HFFc6 (cell line): ENCODE measurements at regions not wholly inside any gene's neighbourhood (a gene's known extent, or its start where the extent isn't known, plus 50 kb on each side); places are given as distances from the start of the nearest gene placed in this dataset.

ENCODE experiments used
- DNase-seq: peaks from one replicate; pipeline ENCODE4 v3.0.0-alpha.2; 2018
- H3K27ac Mint-ChIP-seq: 2 replicates; pipeline ENCODE4 v1.8.0; 2020; ENCODE audit warnings: mild to moderate bottlenecking, mixed read lengths
- H3K27me3 Mint-ChIP-seq: 2 replicates; pipeline ENCODE4 v1.8.0; 2021; ENCODE audit warnings: mild to moderate bottlenecking, moderate library complexity, mixed read lengths; ENCODE audit not compliant: insufficient read depth
- H3K36me3 Mint-ChIP-seq: 2 replicates; pipeline ENCODE4 v1.8.0; 2021; ENCODE audit warnings: low read depth, mixed read lengths
- H3K4me1 Mint-ChIP-seq: 2 replicates; pipeline ENCODE4 v1.8.0; 2020; ENCODE audit warnings: low read depth, mixed read lengths
- H3K4me3 Mint-ChIP-seq: 2 replicates; pipeline ENCODE4 v1.8.0; 2020; ENCODE audit warnings: mild to moderate bottlenecking, moderate library complexity, mixed read lengths
- H3K9me3 Mint-ChIP-seq: 2 replicates; pipeline ENCODE4 v1.8.0; 2020; ENCODE audit warnings: mild to moderate bottlenecking, mixed read lengths
- TF ChIP-seq, protein P1 (sequence below): fragments of 200-600 bp; sonication (generic); IDR thresholded peaks from 2 replicates; pipeline ENCODE4 v1.5.0; 2021; ENCODE audit warnings: antibody characterized with exemption, mild to moderate bottlenecking

DNA sequence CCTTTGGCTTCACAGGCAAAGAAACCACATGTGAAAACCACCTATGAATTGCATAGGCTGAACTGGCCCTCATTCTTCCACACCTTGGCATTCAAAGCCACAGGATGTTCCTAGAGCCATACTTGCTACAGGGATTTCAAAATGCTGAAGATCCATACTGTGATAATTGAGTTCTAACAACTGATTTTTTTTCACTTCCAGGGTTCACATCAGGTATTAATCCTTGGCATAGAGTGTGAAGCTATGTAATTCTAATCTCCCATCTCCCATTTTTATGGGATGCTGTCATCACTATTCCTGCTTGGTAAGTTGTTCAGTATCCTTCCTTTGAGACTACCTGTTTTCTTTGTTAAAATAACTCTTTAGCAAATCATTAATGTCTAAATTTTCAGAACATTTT, 1569.2 kb upstream of the ADGRL3 start:
- Mint-ChIP-seq H3K9me3 (peaks cover 10% of the 10 kb centered on the region; the same call in 1 of the 2 replicates), H3K27me3 (no peaks in the 10 kb centered on the region; the same call in 1 of the 2 replicates), H3K4me1 (no peaks in the 10 kb centered on the region), H3K27ac (no peak overlapping the region), H3K36me3 (no peaks in the 10 kb centered on the region), H3K4me3 (no peak overlapping the region)
- no peak for DNase-seq
- TF ChIP-seq, protein P1, sequence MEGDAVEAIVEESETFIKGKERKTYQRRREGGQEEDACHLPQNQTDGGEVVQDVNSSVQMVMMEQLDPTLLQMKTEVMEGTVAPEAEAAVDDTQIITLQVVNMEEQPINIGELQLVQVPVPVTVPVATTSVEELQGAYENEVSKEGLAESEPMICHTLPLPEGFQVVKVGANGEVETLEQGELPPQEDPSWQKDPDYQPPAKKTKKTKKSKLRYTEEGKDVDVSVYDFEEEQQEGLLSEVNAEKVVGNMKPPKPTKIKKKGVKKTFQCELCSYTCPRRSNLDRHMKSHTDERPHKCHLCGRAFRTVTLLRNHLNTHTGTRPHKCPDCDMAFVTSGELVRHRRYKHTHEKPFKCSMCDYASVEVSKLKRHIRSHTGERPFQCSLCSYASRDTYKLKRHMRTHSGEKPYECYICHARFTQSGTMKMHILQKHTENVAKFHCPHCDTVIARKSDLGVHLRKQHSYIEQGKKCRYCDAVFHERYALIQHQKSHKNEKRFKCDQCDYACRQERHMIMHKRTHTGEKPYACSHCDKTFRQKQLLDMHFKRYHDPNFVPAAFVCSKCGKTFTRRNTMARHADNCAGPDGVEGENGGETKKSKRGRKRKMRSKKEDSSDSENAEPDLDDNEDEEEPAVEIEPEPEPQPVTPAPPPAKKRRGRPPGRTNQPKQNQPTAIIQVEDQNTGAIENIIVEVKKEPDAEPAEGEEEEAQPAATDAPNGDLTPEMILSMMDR, result no peak

DNA sequence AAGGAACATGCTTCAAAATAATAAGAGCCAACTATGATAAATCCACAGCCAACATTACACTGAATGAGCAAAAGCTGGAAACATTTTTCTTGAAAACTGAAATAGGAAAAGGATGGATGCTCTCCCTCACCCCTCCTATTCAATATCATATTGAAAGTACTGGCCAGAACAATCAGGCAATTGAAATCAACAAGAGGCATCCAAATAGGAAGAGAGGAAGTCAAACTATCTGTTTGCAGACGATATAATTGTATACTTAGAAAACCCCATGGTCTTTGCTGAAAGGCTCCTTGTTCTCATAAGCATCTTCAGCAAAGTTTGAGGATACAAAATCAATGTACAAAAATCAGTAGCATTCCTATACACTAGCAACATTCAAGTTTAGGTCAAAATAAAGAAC, 1562.5 kb upstream of the ADGRL3 start:
- no peaks in the 10 kb centered on the region for H3K27me3 Mint-ChIP-seq
- peaks cover 17% of the 10 kb centered on the region; the same call in 1 of the 2 replicates for H3K9me3 Mint-ChIP-seq
- no peaks in the 10 kb centered on the region for H3K36me3 Mint-ChIP-seq
- no peaks in the 10 kb centered on the region for H3K4me1 Mint-ChIP-seq
- no peak for DNase-seq
- TF ChIP-seq, protein P1, result no peak
- no peak overlapping the region; the same call in 1 of the 2 replicates for H3K4me3 Mint-ChIP-seq
- H3K27ac Mint-ChIP-seq, result no peak overlapping the region

DNA sequence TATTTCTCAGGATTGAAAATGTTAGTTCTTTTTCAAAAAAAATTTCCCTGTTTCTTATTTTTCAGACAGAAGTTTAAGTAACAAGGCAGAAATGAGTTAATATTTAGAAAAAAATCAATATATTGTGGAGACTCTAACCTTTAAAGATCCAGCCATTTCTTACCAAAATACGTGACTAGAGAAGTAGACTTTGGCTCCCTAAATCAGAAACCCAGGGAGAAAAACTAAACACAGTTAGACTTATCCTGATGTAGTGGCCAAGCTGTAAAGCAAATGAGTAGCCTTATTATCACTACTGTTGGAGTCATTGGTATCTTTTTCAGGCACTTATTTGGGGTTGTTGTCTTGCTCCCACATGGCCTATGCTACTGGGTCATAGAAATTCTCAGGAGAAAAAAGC, 1556.4 kb upstream of the ADGRL3 start:
- Mint-ChIP-seq H3K4me3 (no peak overlapping the region), H3K27ac (no peak overlapping the region), H3K27me3 (no peaks in the 10 kb centered on the region)

DNA sequence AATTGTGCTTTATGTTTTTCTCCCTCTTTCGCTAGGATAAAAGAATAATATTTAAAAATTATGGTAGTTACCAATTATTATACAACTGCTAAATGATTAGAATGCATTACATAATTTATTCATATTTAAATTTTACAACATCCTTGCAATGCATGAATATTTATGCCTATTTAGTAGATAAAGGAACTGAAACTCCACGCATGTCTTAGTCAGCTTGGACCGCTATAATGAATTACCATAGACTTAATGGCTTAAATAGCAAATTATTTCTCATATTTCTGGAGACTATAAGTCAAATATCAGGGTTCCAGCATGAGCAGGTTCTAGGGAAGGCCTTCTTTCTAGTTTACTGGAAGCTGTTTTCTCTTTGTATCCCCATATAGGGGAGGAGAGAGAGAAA, 1555.4 kb upstream of the ADGRL3 start:
- H3K4me3 Mint-ChIP-seq, result no peak overlapping the region
- no peak overlapping the region for H3K27ac Mint-ChIP-seq
- no peaks in the 10 kb centered on the region for H3K4me1 Mint-ChIP-seq
- no peaks in the 10 kb centered on the region for H3K36me3 Mint-ChIP-seq
- TF ChIP-seq, protein P1, result no peak
- H3K27me3 Mint-ChIP-seq, result no peaks in the 10 kb centered on the region
- peaks cover 5% of the 10 kb centered on the region; the same call in 1 of the 2 replicates for H3K9me3 Mint-ChIP-seq
- DNase-seq, result no peak

More for the DNA sequence above, 1556.4 kb upstream of the ADGRL3 start:
- TF ChIP-seq, protein P1, result no peak
- H3K36me3 Mint-ChIP-seq, result no peaks in the 10 kb centered on the region
- peaks cover 6% of the 10 kb centered on the region; the same call in 1 of the 2 replicates for H3K9me3 Mint-ChIP-seq
- no peak for DNase-seq
- no peaks in the 10 kb centered on the region for H3K4me1 Mint-ChIP-seq

DNA sequence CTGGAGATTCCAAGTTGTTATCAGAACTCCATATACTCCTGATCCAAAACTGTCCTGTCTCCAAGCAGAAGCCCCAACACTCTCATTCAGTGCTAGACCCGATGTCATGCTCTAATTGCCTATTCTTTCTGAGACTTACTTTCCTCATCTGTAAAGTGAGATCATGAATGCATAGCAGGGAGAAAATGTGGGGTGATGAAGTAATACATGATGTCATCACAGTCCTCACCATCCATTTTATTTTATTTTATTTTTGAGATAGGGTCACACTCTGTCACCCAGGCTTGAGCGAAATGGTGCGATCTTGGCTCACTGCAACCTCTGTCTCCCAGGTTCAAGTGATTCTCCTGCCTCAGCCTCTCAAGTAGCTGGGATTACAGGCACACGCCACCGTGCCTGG, 1554.0 kb upstream of the ADGRL3 start:
- no peaks in the 10 kb centered on the region for H3K27me3 Mint-ChIP-seq
- TF ChIP-seq, protein P1, result no peak

DNA sequence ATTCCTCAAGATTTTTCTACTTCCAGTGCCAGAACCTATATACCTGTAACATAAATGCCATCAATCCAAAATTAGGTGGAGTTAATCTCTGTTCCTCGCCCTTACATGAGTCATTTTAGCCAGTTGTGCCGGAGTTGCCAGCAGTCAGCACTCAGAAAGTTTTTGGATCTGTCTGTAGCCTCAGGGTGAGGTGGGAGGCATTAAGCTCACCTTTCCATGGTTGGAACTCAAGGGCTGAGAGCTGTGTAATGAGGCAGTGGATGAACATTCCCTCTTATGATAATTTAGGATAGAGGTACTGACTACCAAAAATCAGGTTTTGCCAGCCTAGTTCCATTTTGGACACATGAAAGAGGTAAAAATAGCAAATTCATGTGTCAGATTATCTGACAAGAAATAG, 1553.1 kb upstream of the ADGRL3 start:
- H3K4me1 Mint-ChIP-seq, result no peaks in the 10 kb centered on the region
- no peak for DNase-seq
- H3K4me3 Mint-ChIP-seq, result no peak overlapping the region
- no peak overlapping the region for H3K27ac Mint-ChIP-seq
- H3K9me3 Mint-ChIP-seq, result no peaks in the 10 kb centered on the region; the same call in 1 of the 2 replicates
- no peaks in the 10 kb centered on the region for H3K36me3 Mint-ChIP-seq
- TF ChIP-seq, protein P1, result no peak
- H3K27me3 Mint-ChIP-seq, result no peaks in the 10 kb centered on the region

More for the DNA sequence above, 1554.0 kb upstream of the ADGRL3 start:
- Mint-ChIP-seq H3K27ac (no peak overlapping the region), H3K9me3 (peaks cover 5% of the 10 kb centered on the region; the same call in 1 of the 2 replicates), H3K36me3 (no peaks in the 10 kb centered on the region), H3K4me3 (no peak overlapping the region), H3K4me1 (no peaks in the 10 kb centered on the region)
- no peak for DNase-seq
